Fibroblast of skin of right quadriceps (primary cell): ENCODE measurements at regions not wholly inside any gene's neighbourhood (a gene's known extent, or its start where the extent isn't known, plus 50 kb on each side); places are given as distances from the start of the nearest gene placed in this dataset.
"Not testable (repeated sequence)": the region's sequence is repeated elsewhere in the genome, so short reads cannot be mapped to it uniquely, and the experiment has no call there.

Experiments used
- DNase-seq: peaks from one replicate; pipeline ENCODE4 v3.0.0-alpha.2; 2013

GRCh38 chr2:88802026-88802425, 110.6 kb downstream of the RPIA start:
- DNase-seq = not testable (repeated sequence)

- no peak for DNase-seq
Observed at GRCh38 chr2:88807237-88807962, 115.9 kb downstream of the RPIA start.

GRCh38 chr2:88808083-88808482, 116.6 kb downstream of the RPIA start:
- DNase-seq = no peak

DNA sequence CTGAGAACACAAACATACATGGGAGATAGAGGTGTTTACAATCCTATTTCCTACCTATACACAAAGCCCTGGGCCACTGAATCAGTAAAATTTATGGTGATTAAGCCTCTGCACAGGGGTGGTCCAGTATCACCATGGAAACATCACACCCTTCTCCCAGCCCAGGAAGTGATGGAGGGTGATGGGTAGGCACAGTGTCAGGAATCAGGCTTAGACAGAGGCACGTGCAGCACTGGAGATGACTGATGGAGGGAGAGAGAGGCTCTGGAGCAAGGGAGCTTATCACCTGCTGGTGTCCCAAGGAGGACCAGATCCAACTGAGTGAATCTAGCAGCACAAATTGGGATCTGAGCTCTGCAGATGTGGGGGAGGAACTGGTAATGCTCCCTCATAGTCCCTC, 117.2 kb downstream of the RPIA start:
- DNase-seq = no peak

- no peak for DNase-seq
Observed at GRCh38 chr2:88809216-88809615, 117.7 kb downstream of the RPIA start.

GRCh38 chr2:88810017-88810416, 118.5 kb downstream of the RPIA start:
- DNase-seq = no peak

- DNase-seq = no peak
Observed at GRCh38 chr2:88810488-88810887, 119.0 kb downstream of the RPIA start.

- DNase-seq = no peak
Observed at GRCh38 chr2:88811233-88811632, 119.8 kb downstream of the RPIA start.

DNA sequence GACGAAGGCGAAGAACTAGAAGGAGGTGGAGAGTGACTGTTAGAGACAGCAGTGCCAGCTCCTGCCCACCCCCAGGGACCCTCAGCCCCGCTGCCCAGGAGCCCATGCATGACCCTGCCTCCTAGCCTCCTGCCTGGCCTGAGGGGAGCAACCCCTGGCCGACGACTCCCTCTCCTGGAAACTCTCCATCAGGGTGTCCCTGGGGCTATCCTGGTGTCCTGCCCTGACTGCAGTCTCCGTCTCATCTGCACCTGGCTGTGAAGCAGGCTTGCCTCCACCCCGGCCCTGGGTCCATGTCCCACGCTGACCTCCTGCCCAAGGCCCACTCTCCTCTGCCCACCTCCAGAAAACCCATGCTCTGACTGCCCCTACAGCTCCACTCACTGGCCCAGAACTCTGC, 120.2 kb downstream of the RPIA start:
- DNase-seq = no peak

- DNase-seq = no peak
Observed at GRCh38 chr2:88813612-88814011, 122.1 kb downstream of the RPIA start.

DNA sequence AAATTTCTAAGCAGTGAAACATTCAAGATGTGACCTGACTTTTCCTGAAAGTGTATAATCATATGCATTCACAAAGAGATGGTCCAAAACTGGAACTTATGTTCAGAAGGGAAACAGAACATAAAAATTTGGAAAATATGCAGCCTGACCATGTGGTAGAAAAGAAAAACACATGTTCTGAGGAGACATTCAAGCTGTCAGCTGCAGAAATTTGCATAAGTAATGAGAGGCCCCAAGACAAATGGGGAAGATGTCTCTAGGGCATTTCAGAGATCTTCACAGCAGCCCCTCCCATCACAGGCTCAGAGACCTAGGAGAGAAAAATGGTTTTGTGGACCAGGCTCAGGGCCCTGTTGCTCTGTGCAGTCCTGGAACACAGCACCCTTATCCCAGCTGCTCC, 123.8 kb downstream of the RPIA start:
- DNase-seq = no peak

DNA sequence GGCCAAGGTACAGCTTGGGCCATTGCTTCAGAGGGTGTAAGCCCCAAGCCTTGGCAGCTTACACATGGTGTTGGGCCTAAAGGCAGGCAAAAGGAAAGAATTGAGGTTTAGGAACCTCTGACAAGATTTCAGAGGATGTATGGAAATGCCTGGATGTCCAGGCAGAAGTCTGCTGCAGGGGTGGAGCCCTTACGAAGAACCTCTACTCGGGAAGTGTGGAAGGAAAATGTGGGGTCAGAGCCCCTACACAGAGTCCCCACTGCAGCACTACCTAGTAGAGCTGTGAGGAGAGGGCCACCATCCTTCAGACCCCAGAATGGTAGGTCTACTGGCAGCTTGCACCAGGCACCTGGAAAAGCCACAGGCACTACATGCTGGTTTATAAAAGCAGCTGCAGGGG, 124.2 kb downstream of the RPIA start:
- DNase-seq = no peak

DNA sequence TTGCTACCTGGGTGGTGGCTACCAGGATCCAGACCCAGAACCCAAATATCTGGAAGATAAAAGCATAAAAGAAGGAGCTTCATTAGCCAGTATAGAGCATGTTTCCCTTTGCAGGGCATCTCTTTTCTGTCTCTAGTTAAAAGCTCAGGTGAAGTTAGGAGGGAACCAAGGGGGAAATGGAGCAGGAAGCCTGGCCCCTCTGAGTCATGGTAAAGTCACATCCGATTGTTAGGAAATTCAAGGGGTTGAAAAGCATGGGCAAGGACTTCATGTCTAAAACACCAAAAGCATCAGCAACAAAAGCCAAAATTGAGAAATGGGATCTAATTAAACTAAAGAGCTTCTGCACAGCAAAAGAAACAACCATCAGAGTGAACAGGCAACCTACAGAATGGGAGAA, 126.9 kb downstream of the RPIA start:
- no peak for DNase-seq

GRCh38 chr2:88824951-88825350, 133.5 kb downstream of the RPIA start:
- no peak for DNase-seq

DNA sequence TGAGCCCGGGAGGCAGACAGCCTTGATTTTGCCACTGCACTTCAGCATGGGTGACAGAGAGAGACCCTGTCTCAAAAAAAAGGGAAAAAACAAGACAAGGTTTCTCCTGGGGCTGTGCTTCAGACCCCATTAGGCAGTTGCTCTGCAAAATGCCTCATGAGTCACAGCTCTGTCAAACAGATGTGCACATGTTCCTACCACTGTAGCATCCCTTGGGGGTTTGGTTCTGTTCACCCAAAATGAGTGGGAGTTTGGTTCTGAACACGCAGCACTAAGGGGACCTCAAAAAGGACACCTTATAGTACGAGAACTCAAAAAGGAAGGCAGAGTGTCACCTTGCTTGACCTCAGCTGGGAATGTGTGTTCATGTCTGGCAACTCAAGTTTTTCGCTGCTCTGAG, 134.9 kb downstream of the RPIA start:
- no peak for DNase-seq

DNA sequence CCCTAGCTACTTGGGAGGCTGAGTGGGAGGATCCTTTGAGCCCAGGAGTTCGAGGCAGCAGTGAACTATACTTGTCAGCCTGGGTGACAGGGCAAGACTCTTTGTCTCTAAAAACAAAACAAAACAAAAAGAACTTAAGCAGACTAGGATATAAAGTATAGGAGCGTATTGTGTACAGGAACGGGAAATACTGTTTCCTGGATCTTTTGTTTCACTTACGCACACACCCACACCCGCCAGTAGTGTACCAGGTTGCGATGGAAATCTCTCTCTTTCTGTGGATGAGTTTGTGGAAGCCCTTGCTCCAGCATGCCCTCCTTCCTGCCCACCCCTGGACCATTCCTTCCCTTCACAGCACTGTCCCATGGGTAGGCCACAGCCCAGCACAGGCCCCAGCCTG, 136.3 kb downstream of the RPIA start:
- no peak for DNase-seq

DNA sequence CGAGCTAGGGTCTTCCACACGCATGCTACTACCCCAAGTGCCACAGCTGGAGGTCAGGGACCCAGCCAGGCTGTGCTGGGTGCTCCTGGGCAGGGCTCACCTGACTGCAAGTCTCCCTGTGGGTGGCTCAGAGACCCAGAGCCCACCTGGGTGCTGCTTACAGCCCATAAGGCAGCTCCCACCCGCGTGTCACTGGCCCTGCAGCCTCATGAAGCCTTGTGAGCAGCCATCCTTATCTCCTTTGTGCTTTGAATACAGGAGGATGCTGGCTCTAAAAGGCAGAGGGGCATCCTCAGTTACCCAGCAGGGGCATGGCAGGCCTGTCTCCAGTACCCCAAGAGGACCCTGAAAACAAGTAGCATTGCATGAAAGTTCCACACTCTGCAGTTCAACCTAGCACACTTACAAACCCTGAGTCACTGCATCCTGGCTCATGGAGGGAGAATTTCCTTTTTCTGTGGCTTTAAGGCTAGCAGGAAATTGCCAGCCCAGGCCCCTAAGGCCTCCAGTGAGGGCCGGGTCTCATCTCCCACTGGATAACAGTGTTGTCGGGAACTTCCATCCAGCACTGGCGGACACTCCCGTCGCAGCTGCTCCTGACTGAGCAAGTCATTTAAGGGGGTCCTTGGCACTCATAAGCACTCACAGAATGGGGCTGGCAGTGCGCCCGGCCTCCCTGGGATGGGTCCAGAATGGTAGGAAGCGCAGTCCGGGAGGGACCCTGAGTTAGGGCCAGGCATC, 137.1 kb downstream of the RPIA start:
- no peak for DNase-seq

DNA sequence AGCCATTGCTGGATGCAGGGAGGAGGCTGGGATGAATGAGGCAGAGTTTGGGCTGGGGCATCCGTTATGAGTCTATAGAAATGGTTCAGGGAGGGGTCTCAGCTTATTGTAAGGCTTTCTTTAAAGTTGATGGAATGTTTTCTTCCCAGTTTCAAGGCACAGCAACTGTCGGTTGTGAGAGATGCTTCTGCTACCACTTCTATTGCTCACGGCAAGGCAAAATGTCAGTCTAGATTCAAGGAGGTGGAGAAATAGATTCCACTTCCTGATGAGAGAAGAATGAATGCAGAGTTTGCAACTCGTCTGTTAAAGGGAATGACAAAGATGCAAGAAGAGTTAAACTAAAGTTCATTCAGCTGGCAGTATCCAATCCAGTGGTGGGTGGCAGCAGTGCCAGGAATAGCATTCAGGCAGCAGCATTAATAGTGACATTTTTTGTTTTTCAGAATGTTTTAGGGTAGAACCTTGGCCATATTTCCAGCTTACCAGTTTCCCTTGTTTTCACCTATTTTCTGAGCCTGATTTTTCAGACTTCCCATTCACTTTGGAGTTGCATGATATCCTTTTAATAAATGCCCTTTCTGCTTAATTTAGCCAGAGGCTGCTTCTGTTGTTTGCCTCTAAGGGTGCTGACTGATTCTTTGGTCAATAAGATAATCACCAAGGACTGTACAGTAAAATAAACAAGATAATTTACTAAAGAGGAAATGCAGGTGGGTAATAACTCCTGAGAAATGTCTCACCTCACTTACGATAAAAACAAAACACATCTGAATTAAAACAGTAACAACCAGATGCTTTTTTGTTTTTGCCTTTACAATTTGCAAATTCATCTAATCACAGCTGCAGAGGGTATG, 138.4 kb downstream of the RPIA start:
- DNase-seq = no peak

GRCh38 chr2:88831071-88831791, 139.8 kb downstream of the RPIA start:
- DNase-seq = no peak

DNA sequence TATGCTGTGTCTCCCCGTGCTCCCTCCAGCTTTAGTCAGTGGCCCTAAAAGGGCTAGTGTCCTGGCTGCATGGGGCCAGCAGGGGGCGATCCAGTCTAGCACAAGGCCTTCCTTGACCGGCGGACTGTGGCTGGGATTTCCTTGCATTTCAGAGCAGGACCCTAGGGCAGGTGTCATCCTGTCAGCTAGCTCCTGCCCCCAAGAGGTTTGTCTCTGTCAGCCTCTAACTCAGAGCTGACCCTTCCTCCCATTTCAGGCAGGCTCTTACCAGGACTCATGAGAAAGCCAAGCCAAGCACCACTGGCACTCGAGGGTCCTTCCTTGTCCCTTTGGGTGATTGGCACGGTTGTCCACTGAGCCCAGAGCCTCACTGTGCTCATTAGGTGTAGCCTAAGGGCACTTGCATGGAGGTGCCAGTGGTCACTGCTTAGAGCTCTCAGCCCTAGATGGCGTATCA, 140.3 kb downstream of the RPIA start:
- DNase-seq = no peak

DNA sequence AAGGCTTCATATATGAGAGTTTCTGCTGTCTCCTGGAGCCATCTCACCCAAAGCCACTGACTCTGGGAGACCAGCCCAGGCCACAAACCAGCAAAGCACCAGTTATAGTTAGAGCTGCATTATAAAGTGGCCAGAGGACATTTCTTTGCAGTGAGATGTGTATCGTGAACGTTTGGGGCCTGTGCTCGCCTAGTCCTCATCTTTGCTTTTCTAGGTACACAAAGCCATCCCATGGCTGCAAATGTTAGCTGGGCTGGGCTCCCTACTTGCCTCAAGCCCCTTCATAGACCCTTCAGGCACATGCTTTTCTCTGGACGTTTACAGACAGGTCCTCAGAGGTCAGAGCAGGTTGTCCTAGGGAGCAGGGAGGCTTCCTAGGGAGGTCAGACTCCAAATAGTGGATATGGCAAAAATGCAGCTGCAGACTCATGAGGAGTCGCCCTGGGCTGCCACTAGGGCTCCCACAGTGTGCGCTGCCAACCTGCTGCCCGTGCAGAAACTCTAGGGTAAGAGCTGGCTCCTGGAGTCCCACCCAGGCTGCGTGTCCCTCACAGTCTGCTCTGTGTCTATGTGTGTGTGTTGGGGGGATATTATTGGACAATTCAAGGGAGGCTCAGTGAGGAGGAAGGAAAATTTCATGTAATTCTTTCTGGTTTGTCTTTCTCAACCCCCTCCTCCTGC, 141.0 kb downstream of the RPIA start:
- no peak for DNase-seq

DNA sequence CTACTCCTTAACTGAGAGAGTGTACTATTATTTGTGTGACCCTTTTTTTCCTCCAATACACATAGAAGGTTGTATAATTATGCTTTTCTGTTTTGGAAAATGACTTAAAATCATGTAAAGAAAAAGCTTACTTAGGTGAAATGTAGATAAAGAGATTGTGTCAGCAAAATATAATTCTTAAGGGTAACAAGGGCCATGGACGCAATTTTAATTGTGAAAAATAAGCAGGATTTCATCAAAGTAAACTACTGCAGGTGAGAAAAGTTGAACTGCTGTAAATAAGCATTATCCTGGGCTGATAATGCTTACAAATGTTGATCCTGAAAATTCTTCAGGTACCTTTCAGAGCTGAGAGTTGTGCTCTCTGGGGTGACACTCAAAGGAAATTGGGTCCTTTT, 141.5 kb downstream of the RPIA start:
- no peak for DNase-seq
